ENCODE measurements at regions not wholly inside any gene's neighbourhood (a gene's known extent, or its start where the extent isn't known, plus 50 kb on each side); places are given as distances from the start of the nearest gene placed in this dataset.

DNA sequence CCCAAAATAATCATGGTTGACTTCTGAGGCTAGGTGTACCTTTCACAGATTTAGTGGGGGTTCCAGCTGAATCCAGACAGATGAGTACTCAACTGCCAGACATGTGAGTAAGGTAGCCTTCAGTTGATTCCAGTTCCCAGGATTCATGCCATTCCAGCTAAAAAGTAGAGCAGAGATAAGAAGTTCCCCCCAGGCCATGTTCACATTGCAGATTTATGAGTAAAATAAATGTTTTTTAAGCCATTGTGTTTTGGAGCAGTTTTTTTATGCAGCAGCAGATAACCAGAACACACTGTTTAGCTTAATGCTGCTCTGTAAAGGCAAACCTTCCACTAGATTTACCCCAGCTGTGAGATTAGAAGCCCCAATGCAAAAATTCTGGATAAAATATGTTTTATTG, 245.0 kb downstream of the RFPL4B start:
- H3K27me3 ChIP-seq (ENCODE audit: control insufficient read depth in 2 of 2, insufficient read depth in 2 of 2, low read length in 2 of 2) = no peaks in the 10 kb centered on the region
- DNase-seq (ENCODE audit: low read depth, low spot score) (no peak), FAIRE-seq (no peak)
- no peak overlapping the region for H2AFZ ChIP-seq (ENCODE audit: low read depth, low read length)
- no peaks in the 10 kb centered on the region for H3K9me1 ChIP-seq (replicated peaks; ENCODE audit: control insufficient read depth, extremely low read depth, insufficient read depth, low read length)
- no peak overlapping the region for H3K27ac ChIP-seq (ENCODE audit: insufficient read depth, low read depth, low read length)
- H3K9ac ChIP-seq (replicated peaks; ENCODE audit: extremely low read depth, insufficient read depth, low read length) = no peak overlapping the region
- H3K4me1 ChIP-seq (ENCODE audit: control insufficient read depth, extremely low read depth, insufficient read depth, low read length) = no peaks in the 10 kb centered on the region
- dilution Hi-C loops (cut with MboI; ENCODE audit: extremely low pct_ligation_motif_present, low sequenced_read_pairs) (no loop called here), intact Hi-C loops (cut with micrococcal nuclease) (no loop called here)
- H3K36me3 ChIP-seq (ENCODE audit: control insufficient read depth in 2 of 2, extremely low read depth in 1 of 2, insufficient read depth in 2 of 2, low read length in 2 of 2) = no peaks in the 10 kb centered on the region
- TF ChIP-seq MYC (IDR thresholded peaks at IDR 0.05; ENCODE audit: low read depth, low read length) (no peak), POLR2A (IDR thresholded peaks at IDR 0.05; ENCODE audit: low read depth, low read length) (no peak)
- no peak overlapping the region for H3K4me3 ChIP-seq (replicated peaks in 1 of 3; ENCODE audit: insufficient read depth in 1 of 3, low read depth in 1 of 3, low read length in 3 of 3)
- no peak overlapping the region for H3K4me2 ChIP-seq (ENCODE audit: insufficient read depth, low read length)
- CTCF ChIA-PET = no interaction called here
- H4K20me1 ChIP-seq (replicated peaks; ENCODE audit: control insufficient read depth, extremely low read depth, insufficient read depth, low read length) = no peaks in the 10 kb centered on the region
- POLR2A ChIA-PET = no interaction called here
- H3K9me3 ChIP-seq (replicated peaks; ENCODE audit: control insufficient read depth, insufficient read depth, low read length) = no peaks in the 10 kb centered on the region
- BruUV-seq (replicated peaks) = no TSS peak
- no peaks in the 10 kb centered on the region for H3K79me2 ChIP-seq (ENCODE audit: control insufficient read depth, insufficient read depth, low read length)

DNA sequence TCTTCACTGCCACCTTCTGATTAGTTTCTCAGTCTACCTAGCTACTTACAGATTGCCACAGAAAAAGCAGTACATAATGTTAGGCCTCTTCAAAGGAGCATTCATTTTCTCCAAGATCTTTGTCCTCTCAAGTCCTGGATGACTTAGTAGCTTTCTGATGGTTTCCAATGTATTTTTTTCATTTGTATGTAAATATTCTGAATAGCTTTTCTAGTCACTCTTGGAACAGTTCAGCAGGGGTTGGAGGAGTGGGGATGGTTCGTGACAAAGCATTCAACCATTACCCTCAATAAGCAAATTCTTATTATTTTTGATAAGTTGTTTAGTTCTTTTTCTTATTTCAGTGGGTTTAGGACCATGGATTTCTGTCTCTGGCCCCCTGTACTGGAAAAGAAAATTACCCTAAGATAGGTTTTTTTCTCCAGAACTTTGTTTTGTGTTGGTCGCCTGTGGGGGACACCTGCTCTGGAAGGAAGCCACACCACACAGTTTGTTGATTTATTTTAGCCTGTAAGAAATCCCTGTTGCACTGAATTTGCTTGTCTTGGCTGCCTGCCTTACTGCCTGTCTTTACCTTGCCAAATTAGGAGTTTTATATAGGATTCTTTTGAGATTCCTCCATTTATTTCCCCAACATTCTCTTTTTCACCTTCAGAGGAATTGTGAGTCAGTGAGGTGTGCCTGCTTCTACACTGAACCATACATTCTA, 247.9 kb downstream of the RFPL4B start:
- no peak for FAIRE-seq

More for the DNA sequence above, 247.9 kb downstream of the RFPL4B start:
- no peaks in the 10 kb centered on the region for H3K4me1 ChIP-seq (ENCODE audit: control insufficient read depth, extremely low read depth, insufficient read depth, low read length)
- no peak overlapping the region for H3K4me2 ChIP-seq (ENCODE audit: insufficient read depth, low read length)
- no peaks in the 10 kb centered on the region for H3K79me2 ChIP-seq (ENCODE audit: control insufficient read depth, insufficient read depth, low read length)
- no peak for TF ChIP-seq GATA2 (IDR thresholded peaks at IDR 0.05; ENCODE audit: insufficient read depth, insufficient read length, low read depth, low read length)
- TF ChIP-seq MYC (IDR thresholded peaks at IDR 0.05; ENCODE audit: low read depth, low read length) = no peak
- TF ChIP-seq, protein P1, sequence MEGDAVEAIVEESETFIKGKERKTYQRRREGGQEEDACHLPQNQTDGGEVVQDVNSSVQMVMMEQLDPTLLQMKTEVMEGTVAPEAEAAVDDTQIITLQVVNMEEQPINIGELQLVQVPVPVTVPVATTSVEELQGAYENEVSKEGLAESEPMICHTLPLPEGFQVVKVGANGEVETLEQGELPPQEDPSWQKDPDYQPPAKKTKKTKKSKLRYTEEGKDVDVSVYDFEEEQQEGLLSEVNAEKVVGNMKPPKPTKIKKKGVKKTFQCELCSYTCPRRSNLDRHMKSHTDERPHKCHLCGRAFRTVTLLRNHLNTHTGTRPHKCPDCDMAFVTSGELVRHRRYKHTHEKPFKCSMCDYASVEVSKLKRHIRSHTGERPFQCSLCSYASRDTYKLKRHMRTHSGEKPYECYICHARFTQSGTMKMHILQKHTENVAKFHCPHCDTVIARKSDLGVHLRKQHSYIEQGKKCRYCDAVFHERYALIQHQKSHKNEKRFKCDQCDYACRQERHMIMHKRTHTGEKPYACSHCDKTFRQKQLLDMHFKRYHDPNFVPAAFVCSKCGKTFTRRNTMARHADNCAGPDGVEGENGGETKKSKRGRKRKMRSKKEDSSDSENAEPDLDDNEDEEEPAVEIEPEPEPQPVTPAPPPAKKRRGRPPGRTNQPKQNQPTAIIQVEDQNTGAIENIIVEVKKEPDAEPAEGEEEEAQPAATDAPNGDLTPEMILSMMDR (IDR thresholded peaks at IDR 0.05; ENCODE audit: extremely low read depth in 1 of 2, insufficient read depth in 1 of 2, low read depth in 1 of 2, low read length in 2 of 2) = no peak
- TF ChIP-seq JUN (IDR thresholded peaks at IDR 0.05; ENCODE audit: borderline replicate concordance, insufficient read depth, insufficient read length, low read depth) = no peak
- TF ChIP-seq, protein P2, sequence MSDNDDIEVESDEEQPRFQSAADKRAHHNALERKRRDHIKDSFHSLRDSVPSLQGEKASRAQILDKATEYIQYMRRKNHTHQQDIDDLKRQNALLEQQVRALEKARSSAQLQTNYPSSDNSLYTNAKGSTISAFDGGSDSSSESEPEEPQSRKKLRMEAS (IDR thresholded peaks at IDR 0.05; ENCODE audit: insufficient read depth, insufficient read length) = no peak
- no peak for TF ChIP-seq POLR2AphosphoS5 (IDR thresholded peaks at IDR 0.05; ENCODE audit: insufficient read depth, low read depth, low read length)
- TF ChIP-seq POLR2A (IDR thresholded peaks at IDR 0.05; ENCODE audit: low read depth, low read length) = no peak
- TF ChIP-seq EZH2 (IDR thresholded peaks at IDR 0.05; ENCODE audit: borderline replicate concordance, low read depth, low read length, severe bottlenecking) = no peak
- TF ChIP-seq FOS (IDR thresholded peaks at IDR 0.05; ENCODE audit: borderline replicate concordance, insufficient read depth, low read length) = no peak
- dilution Hi-C loops (cut with MboI; ENCODE audit: extremely low pct_ligation_motif_present, low sequenced_read_pairs) = no loop called here
- POLR2A ChIA-PET = no interaction called here
- DNase-seq (ENCODE audit: low read depth, low spot score) = no peak
- H2AFZ ChIP-seq (ENCODE audit: low read depth, low read length) = no peak overlapping the region
- no peaks in the 10 kb centered on the region for H3K9me1 ChIP-seq (replicated peaks; ENCODE audit: control insufficient read depth, extremely low read depth, insufficient read depth, low read length)
- no peaks in the 10 kb centered on the region for H3K36me3 ChIP-seq (ENCODE audit: control insufficient read depth in 2 of 2, extremely low read depth in 1 of 2, insufficient read depth in 2 of 2, low read length in 2 of 2)
- CTCF ChIA-PET = no interaction called here
- no peaks in the 10 kb centered on the region for H3K9me3 ChIP-seq (replicated peaks; ENCODE audit: control insufficient read depth, insufficient read depth, low read length)
- intact Hi-C loops (cut with micrococcal nuclease) = no loop called here
- no peak overlapping the region for H3K27ac ChIP-seq (ENCODE audit: insufficient read depth, low read depth, low read length)
- no peaks in the 10 kb centered on the region for H4K20me1 ChIP-seq (replicated peaks; ENCODE audit: control insufficient read depth, extremely low read depth, insufficient read depth, low read length)
- no TSS peak for BruUV-seq (replicated peaks)
- H3K4me3 ChIP-seq (replicated peaks in 1 of 3; ENCODE audit: insufficient read depth in 1 of 3, low read depth in 1 of 3, low read length in 3 of 3) = no peak overlapping the region
- H3K9ac ChIP-seq (replicated peaks; ENCODE audit: extremely low read depth, insufficient read depth, low read length) = no peak overlapping the region
- H3K27me3 ChIP-seq (ENCODE audit: control insufficient read depth in 2 of 2, insufficient read depth in 2 of 2, low read length in 2 of 2) = no peaks in the 10 kb centered on the region

Data from endothelial cell of umbilical vein (primary cell).